Fibroblast of lung (primary cell): ENCODE measurements at regions not wholly inside any gene's neighbourhood (a gene's known extent, or its start where the extent isn't known, plus 50 kb on each side); places are given as distances from the start of the nearest gene placed in this dataset.

Source experiments
- EZH2 ChIP-seq: IDR thresholded peaks from 2 replicates; pipeline ENCODE4 v1.5.1; 2012; ENCODE audit warnings: low read length, control low read depth, mild to moderate bottlenecking; ENCODE audit errors: missing control alignments
- TF ChIP-seq, protein P1 (sequence below), 2 donors: IDR thresholded peaks in 1 of 2; conservative IDR thresholded peaks in 1 of 2; 1 replicate in 1 of 2; 2 replicates in 1 of 2; pipeline ENCODE4 v1.5.1; 2011 to 2012; ENCODE audit warnings: low read length in 2 of 2, control low read depth in 1 of 2, inconsistent platforms in 1 of 2, low read depth in 1 of 2, mild to moderate bottlenecking in 1 of 2

DNA sequence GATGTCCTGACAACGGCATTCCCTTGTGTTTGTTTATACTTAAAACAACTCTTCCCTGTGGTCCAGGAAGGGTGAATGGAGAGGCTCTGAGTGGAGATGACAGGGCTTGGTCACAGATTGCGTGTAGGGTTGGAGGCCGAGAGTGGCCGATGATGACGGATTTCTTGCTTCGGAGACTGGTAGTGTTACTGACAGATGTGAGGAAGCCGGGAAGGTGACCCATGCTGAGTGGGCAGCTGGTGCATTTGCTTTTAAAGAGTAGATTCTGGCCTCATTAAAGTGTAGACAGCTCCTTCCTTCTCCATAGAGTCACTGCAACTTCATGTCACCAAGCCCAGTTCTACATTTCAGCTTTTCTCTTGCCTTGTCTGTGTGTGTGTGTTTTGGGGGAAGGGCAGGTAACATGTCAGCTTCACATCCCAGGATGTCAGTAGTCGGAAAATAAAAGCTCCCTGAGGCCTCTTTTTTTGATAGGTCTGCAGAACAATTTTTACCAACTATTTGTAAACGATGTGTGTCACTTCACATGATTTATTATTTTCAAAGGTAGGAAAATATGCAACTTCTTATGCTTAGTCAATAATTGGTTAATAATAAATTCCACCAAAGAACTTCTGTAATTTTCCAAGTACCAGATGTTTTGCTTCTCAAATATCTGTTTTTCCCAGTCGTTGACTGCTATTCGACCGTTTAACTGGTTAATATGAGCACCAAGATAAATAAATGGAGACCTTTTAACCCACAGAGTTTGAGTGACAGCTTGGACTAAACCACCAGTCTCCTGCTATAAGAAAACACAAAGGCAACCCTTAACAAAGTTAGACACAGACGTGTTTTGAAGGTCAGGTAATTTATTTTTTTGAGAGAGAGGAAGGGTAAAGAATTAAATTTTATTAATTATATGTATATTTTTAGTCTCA lies 436.9 kb downstream of the SLC4A3 start:
- TF ChIP-seq, protein P1, sequence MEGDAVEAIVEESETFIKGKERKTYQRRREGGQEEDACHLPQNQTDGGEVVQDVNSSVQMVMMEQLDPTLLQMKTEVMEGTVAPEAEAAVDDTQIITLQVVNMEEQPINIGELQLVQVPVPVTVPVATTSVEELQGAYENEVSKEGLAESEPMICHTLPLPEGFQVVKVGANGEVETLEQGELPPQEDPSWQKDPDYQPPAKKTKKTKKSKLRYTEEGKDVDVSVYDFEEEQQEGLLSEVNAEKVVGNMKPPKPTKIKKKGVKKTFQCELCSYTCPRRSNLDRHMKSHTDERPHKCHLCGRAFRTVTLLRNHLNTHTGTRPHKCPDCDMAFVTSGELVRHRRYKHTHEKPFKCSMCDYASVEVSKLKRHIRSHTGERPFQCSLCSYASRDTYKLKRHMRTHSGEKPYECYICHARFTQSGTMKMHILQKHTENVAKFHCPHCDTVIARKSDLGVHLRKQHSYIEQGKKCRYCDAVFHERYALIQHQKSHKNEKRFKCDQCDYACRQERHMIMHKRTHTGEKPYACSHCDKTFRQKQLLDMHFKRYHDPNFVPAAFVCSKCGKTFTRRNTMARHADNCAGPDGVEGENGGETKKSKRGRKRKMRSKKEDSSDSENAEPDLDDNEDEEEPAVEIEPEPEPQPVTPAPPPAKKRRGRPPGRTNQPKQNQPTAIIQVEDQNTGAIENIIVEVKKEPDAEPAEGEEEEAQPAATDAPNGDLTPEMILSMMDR (conservative IDR thresholded peaks at IDR 0.05 in 1 of 2, IDR thresholded peaks at IDR 0.05 in 1 of 2; ENCODE audit: low read depth in 1 of 2, low read length in 2 of 2) = no peak
- no peak for TF ChIP-seq EZH2
